ENCODE measurements at regions not wholly inside any gene's neighbourhood (a gene's known extent, or its start where the extent isn't known, plus 50 kb on each side); places are given as distances from the start of the nearest gene placed in this dataset.

DNA sequence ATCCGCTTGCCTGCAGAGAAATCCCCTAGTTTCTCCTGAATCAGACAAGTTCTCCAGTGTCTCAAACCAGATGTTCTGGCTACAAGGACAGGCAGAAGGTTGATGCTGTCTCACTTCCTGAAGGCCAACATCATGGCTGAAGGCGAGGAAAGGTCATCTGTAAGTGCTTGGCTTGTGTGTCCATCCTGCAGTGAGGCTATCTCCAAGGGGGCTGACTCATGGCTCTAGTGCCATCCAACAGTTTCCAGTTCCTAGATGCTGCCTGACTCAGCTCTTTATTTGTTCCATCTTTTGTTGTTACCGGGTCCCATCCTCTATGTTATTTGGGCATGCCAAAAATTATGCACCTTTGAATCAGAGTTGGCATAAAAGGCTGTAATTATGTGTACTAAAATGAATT, 232.1 kb upstream of the TBX3 start:
- intact Hi-C loops (cut with DNase I; ENCODE audit: low total_unique reads): no loop called here
- TF ChIP-seq, protein P1, sequence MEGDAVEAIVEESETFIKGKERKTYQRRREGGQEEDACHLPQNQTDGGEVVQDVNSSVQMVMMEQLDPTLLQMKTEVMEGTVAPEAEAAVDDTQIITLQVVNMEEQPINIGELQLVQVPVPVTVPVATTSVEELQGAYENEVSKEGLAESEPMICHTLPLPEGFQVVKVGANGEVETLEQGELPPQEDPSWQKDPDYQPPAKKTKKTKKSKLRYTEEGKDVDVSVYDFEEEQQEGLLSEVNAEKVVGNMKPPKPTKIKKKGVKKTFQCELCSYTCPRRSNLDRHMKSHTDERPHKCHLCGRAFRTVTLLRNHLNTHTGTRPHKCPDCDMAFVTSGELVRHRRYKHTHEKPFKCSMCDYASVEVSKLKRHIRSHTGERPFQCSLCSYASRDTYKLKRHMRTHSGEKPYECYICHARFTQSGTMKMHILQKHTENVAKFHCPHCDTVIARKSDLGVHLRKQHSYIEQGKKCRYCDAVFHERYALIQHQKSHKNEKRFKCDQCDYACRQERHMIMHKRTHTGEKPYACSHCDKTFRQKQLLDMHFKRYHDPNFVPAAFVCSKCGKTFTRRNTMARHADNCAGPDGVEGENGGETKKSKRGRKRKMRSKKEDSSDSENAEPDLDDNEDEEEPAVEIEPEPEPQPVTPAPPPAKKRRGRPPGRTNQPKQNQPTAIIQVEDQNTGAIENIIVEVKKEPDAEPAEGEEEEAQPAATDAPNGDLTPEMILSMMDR (IDR thresholded peaks at IDR 0.05): no peak
- TF ChIP-seq POLR2A (IDR thresholded peaks at IDR 0.05): no peak
- no peak overlapping the region for H3K4me3 ChIP-seq (ENCODE audit: low read depth, poor library complexity, severe bottlenecking)
- 54 to 55% methylated on average over 3 of the region's 3 CpGs for WGBS, 2 donors
- no peak for DNase-seq (ENCODE audit: low spot score in 2 of 2)

DNA sequence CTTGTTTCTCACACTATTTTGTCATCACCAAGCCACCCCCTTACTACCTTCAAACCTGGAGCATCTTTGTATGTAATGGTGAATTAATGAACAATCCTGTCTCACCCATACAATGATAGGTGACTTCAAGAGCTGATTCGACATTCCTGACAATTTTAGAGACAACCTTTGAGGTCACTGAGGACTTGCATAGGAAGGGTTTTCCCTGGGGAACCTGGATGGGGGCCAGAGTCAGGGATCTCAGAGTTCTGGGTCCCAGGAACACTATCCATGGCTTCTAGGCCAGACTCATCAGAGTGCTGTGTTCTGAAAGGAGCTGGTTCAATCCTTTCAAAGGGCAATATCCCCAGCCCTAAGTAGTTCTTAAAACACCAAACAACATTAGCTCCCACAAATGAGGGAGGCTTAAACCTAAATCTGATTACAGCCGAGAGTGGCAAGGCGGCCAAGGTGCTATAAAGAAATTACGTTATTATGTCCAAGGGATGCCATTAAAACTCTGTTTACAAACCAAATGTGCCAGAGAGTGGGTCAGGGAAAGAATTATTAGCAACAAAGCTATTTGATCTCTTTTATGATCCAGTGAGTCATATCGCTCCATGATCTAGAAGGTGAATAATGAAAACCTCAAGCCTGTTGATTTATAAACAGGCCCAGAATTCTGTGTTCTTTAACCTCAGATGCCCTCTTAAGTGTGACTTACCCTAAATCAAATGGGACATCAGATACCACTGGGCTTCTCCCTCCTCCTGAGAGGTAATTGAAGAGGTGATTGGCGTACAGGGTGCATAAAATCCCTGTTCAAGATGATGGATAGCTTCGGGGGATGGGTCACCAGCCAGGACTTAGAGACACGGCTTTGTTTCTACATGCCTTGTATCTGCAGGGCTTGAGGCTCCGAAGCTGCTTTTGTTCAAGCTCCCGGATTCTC, 230.2 kb upstream of the TBX3 start:
- WGBS, 2 donors: 51 to 53% methylated on average over 10 of the region's 10 CpGs
- no peak overlapping the region for H3K4me3 ChIP-seq (ENCODE audit: low read depth, poor library complexity, severe bottlenecking)
- intact Hi-C loops (cut with DNase I; ENCODE audit: low total_unique reads): no loop called here
- TF ChIP-seq, protein P1 (IDR thresholded peaks at IDR 0.05): no peak
- TF ChIP-seq POLR2A (IDR thresholded peaks at IDR 0.05): no peak
- DNase-seq (ENCODE audit: low spot score in 2 of 2): no peak

DNA sequence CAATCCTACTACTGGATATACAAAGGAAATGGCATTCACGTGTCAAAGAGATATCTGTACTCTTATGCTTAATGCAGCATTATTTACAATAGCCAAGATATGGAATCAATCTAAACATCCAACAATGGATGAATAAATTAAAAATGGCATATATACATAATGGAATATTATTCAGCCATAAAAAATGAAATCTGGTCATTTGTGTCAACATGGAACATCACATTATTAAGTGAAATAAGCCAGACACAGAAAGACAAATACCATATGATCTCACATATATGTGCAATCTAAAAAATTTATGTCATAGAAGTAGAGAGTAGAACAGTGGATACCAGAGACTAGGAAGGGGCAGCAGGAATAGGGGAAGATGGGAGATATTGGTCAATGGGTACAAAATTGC, 228.8 kb upstream of the TBX3 start:
- DNase-seq (ENCODE audit: low spot score in 2 of 2): no peak
- TF ChIP-seq, protein P1 (IDR thresholded peaks at IDR 0.05): no peak
- no peak for TF ChIP-seq POLR2A (IDR thresholded peaks at IDR 0.05)
- WGBS, 2 donors: 73 to 93% methylated on average over 1 of the region's 1 CpG
- H3K4me3 ChIP-seq (ENCODE audit: low read depth, poor library complexity, severe bottlenecking): no peak overlapping the region
- intact Hi-C loops (cut with DNase I; ENCODE audit: low total_unique reads): no loop called here

DNA sequence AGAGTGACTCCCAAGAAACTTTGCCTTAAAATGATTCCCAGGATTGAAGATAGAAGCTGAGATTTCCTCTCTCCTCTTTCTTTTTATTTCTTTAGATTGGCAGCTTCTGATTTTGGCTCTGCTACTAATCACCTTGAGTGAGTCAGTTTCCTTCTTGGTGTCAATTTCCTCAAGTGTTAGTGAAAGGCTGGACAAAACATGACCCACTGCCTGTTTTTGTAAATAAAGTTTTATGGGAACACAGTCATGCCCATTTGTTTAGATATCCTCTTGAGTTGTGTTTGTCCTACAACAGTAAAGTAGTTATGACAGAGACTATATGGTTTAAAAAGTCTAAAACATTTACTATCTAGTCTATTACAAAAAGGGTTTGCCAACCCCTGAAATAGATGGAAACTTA, 227.2 kb upstream of the TBX3 start:
- no peak for TF ChIP-seq POLR2A (IDR thresholded peaks at IDR 0.05)
- TF ChIP-seq, protein P1 (IDR thresholded peaks at IDR 0.05): no peak
- H3K4me3 ChIP-seq (ENCODE audit: low read depth, poor library complexity, severe bottlenecking): no peak overlapping the region
- no peak for DNase-seq (ENCODE audit: low spot score in 2 of 2)
- intact Hi-C loops (cut with DNase I; ENCODE audit: low total_unique reads): no loop called here

DNA sequence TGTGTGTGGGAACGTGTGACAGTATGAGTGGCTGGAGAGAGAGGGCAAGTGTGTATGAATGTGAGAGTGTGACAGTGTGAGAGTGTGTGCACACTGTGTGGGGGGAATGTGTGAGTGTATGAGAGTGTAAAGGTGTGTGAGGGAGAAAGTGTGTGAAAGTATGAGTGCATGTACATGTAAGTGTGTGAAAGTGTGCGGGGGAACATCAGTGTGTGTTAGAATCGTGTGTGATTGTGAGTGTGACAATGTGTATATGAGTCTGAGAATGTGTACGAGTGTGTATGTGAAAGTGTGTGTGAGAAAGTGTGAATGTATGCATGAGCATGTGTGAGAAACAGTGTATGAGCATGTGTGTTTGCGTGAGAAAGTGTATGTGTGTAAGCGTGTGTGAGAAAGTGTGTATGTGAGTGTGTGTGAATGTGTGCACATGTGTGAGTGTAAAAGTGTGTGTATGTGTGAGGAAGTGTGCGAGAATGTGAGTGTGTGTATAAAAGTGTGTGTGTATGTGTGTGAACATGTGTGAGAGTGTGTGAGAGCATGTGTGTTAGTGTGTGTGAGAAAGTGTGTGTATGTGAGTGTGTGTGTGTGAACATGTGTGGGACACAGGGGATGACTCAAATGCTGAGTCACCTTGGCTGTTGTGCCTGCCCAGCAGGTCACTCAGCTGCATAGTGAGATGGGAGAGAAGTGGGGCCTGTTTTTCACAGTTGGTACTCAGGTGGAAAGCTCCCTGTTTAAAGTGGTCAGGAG, 220.5 kb upstream of the TBX3 start:
- 89 to 93% methylated on average over 7 of the region's 7 CpGs for WGBS, 2 donors
- intact Hi-C loops (cut with DNase I; ENCODE audit: low total_unique reads): no loop called here
- TF ChIP-seq, protein P1 (IDR thresholded peaks at IDR 0.05): peak in 1 of 3 donors; percentile 11
- no peak for TF ChIP-seq POLR2A (IDR thresholded peaks at IDR 0.05)

More for the DNA sequence above, 220.5 kb upstream of the TBX3 start:
- H3K4me3 ChIP-seq (ENCODE audit: low read depth, poor library complexity, severe bottlenecking): no peak overlapping the region
- DNase-seq (ENCODE audit: low spot score in 2 of 2): no peak

All from lower leg skin (tissue), 4 donors.